NCI-H2107 treated with DMSO at 0.1 percent for 48 hours (cell line): ENCODE measurements at regions not wholly inside any gene's neighbourhood (a gene's known extent, or its start where the extent isn't known, plus 50 kb on each side); places are given as distances from the start of the nearest gene placed in this dataset.

ENCODE experiments used
- DNase-seq: peaks from one replicate; lab custom pipeline; 2025; ENCODE audit not compliant: unreplicated experiment; lab: John Stamatoyannopoulos, UW

- no peak for DNase-seq
These were observed 104.5 kb upstream of the LNX1 start for GRCh38 chr4:53695540-53696463.

GRCh38 chr4:53694666-53695065 lies 103.4 kb upstream of the LNX1 start:
- no peak for DNase-seq

GRCh38 chr4:53693909-53694308 lies 102.6 kb upstream of the LNX1 start:
- no peak for DNase-seq

GRCh38 chr4:53693408-53693807 lies 102.1 kb upstream of the LNX1 start:
- no peak for DNase-seq

GRCh38 chr4:53688186-53688790 lies 97.0 kb upstream of the LNX1 start:
- no peak for DNase-seq

GRCh38 chr4:53686521-53686920 lies 95.2 kb upstream of the LNX1 start:
- DNase-seq: no peak

GRCh38 chr4:53684136-53685130 lies 93.1 kb upstream of the LNX1 start:
- no peak for DNase-seq

GRCh38 chr4:53682908-53683307 lies 91.6 kb upstream of the LNX1 start:
- no peak for DNase-seq

GRCh38 chr4:53682196-53682595 lies 90.9 kb upstream of the LNX1 start:
- DNase-seq: no peak

GRCh38 chr4:53680598-53680997 lies 89.3 kb upstream of the LNX1 start:
- no peak for DNase-seq

- DNase-seq: no peak
These were observed 88.9 kb upstream of the LNX1 start for GRCh38 chr4:53680168-53680567.

- no peak for DNase-seq
These were observed 85.2 kb upstream of the LNX1 start for GRCh38 chr4:53676402-53676871.

GRCh38 chr4:53674903-53675302 lies 83.6 kb upstream of the LNX1 start:
- no peak for DNase-seq

- DNase-seq: no peak
These were observed 81.6 kb upstream of the LNX1 start for GRCh38 chr4:53672873-53673272.

GRCh38 chr4:53671757-53672156 lies 80.5 kb upstream of the LNX1 start:
- peak; percentile 41 for DNase-seq

GRCh38 chr4:53659737-53660136 lies 68.5 kb upstream of the LNX1 start:
- DNase-seq: no peak

- DNase-seq: no peak
These were observed 67.8 kb upstream of the LNX1 start for GRCh38 chr4:53659112-53659511.

- no peak for DNase-seq
These were observed 66.7 kb upstream of the LNX1 start for GRCh38 chr4:53658029-53658428.

GRCh38 chr4:53656421-53656981 lies 65.2 kb upstream of the LNX1 start:
- DNase-seq: no peak

GRCh38 chr4:53654300-53654758 lies 63.0 kb upstream of the LNX1 start:
- DNase-seq: no peak
